ENCODE measurements at regions not wholly inside any gene's neighbourhood (a gene's known extent, or its start where the extent isn't known, plus 50 kb on each side); places are given as distances from the start of the nearest gene placed in this dataset.
"Not testable (repeated sequence)": the region's sequence is repeated elsewhere in the genome, so short reads cannot be mapped to it uniquely, and the experiment has no call there.

GRCh38 chr11:129695571-129696308 is 119.9 kb upstream of the TMEM45B start:
- peak; percentile 11 to 81 (median 68) for DNase-seq (ENCODE audit: low read depth in 2 of 3, low spot score in 2 of 3)

DNA sequence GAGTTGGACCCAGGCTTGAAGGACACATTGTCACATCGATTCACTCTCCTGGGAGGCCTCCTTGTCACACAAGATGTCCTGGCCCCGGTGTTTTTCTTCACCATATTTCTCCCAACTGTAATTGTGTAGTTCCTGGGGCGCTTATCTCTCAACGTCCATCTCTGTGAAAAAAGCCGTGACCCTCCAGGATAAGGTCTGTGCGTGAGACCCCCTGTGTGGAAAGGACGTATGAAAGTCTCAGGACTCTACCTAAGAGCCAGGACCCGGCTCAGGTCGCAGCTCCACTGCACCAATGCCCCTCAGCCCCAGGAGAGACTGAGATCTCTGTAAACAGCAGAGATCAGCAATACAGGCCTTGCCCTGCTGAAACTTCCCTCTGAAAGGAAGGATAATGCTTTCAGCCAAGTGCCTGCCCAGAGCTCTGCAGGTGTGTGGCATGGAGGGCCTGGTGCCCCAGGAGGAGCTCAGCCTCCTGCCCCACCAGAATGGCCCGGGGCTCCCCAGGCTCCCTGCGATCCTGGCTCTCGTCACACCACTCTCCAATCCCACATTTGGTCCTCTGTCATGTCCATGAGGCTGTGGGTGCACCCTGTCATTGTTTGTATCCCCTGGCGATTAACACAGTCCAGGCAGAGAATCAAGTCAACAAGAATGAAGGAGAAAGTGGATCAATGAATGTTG is 119.2 kb upstream of the TMEM45B start:
- DNase-seq (ENCODE audit: low read depth in 2 of 3, low spot score in 2 of 3) = no peak

DNA sequence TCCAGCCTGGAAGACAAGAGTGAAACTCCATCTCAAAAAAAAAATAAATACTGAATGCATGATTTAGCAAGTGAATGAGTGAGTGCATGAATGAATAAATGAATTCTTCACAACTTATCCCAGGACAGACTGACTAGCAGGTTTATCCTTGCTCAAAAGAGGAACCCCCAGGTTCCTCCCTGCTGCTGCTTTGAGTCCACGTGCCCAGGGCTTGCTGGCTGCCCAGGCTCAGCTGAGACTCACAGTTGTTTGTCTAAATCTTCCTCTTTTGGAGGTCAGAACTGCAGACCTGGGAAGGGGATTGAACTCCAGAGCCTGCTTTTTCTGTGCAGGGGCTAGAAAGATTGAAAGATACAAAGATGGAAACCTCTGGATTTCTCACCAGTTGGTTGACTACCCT is 117.4 kb upstream of the TMEM45B start:
- peak in 2 of 3 donors; percentile 10 to 43 for DNase-seq (ENCODE audit: low read depth in 2 of 3, low spot score in 2 of 3)

DNA sequence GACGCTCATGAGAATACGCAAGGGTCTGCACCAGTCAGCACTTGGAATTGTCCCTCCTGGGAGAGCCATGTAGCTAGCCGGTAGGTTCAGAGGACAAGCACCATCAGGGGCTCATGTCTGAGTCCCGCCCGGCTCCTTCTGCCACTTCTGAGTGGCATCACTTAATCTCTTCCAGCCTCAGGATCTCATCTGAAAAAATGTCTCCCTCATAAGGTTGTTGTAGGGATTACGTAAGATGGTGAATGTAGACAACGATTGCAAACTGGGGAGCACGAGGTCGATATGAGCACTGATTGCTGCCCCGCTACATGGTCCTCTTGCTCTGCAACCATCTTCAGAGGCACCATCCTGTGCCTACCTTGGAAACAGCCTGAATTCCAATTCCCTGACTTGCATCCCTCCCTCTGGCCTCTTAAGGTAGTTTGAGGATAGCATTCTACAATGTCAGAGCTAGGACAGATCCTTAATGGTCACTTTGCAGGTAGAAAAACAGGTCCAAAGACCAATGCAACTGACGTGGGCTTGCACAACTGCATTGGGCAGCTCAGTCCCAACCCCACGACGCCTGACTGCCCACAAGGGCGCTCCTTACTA is 115.8 kb upstream of the TMEM45B start:
- no peak for DNase-seq (ENCODE audit: low read depth in 2 of 3, low spot score in 2 of 3)

- DNase-seq (ENCODE audit: low read depth in 2 of 3, low spot score in 2 of 3) = no peak
Observed at GRCh38 chr11:129700701-129701100, 114.9 kb upstream of the TMEM45B start.

DNA sequence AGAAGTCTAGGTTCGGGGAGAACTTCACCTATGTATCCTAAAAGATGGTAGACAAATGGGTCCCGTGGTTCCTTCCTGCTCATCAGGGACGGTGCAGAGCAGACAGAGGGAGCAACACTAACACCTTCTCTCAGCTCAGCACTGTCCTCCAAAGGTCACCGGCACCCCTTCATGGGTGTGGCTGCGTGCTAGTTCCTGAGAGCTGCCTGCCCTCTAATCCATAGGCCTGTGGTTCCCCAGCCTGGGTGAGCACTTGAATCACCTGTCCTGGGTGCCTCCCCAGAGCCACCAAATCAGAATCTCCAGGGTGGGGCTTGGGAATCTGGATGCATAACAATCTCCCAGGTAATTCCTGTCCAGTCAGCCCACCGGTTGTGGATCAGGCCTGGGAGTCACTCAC is 113.9 kb upstream of the TMEM45B start:
- no peak for DNase-seq (ENCODE audit: low read depth in 2 of 3, low spot score in 2 of 3)

GRCh38 chr11:129702410-129703398 is 112.9 kb upstream of the TMEM45B start:
- DNase-seq (ENCODE audit: low read depth in 2 of 3, low spot score in 2 of 3) = no peak

DNA sequence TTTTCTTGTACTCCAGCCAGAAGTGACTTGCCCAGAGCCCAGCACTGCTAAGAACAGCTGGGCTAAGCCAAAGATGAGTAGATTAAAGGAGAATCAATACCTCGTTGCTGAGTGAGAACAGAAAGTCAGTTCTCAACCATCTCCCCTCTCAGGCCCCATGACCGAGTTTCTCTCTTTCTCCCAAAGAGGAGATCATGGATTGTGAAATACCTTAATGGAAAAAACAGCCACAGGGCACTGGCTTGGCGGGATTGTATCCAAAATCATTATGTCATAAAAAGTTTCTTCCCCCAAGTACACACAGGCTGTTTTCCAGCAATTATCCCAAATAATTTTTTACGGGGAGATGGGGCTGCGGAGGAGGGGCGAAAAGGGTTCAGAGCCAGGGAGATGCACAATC is 111.8 kb upstream of the TMEM45B start:
- DNase-seq (ENCODE audit: low read depth in 2 of 3, low spot score in 2 of 3) = no peak

DNA sequence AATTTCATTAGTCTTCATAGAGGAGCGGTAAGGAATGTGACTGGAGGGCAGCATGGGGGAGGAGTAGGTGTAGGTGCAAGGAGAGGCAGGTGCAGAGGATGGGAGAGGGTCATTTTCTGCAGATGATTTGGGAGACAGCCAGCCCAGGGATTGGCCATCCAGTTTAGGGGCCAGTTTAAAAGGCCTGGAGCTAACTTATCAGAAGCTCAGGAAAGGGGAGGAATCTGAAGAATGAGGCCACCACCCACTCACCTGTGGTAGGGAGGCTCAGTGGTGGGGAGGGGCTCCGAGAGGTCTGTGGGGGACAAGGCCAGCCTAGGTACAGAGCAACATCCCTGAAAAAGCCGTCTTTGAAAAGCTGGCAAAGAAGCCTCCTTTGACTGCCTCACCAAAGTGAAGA is 110.8 kb upstream of the TMEM45B start:
- no peak for DNase-seq (ENCODE audit: low read depth in 2 of 3, low spot score in 2 of 3)

DNA sequence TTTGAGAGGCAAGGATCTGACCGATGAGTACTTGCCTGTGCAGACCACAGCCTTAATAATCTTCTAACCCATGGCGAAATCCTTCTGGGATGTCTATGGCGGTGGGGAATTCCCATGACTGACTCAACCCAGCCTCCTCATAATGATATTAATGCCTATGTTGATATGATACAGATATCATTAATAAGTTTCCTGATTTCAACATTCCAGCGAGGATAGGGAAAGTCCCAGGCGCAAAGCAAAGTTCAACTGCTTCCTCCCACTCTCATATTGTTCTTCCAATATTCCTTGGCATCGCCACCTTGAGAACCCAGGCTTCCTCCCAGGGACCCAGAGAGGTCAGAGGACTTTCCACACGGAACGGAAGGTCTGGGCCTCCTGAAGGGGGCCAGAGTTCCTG is 110.3 kb upstream of the TMEM45B start:
- DNase-seq (ENCODE audit: low read depth in 2 of 3, low spot score in 2 of 3) = no peak

DNA sequence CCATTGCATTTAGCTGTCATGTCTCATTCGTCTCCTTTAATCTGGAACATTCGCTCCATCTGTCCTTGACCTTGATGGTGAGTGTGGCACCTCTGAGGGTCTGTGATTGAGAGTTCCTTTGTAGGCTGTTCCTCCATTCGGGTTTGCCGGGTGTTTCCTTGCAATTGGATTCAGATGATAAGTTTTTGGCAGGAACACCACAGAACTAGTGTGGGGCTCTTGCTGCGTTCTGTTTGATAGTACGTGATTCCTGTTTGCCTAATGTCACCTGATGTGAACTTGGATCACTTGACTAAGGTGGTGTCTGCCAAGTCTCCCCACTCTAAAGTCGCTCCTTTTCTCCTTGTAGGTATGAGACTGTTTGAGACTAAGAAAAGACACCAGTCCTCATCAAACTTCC is 109.7 kb upstream of the TMEM45B start:
- no peak for DNase-seq (ENCODE audit: low read depth in 2 of 3, low spot score in 2 of 3)

- DNase-seq (ENCODE audit: low read depth in 2 of 3, low spot score in 2 of 3) = no peak
Observed at GRCh38 chr11:129709801-129710398, 105.7 kb upstream of the TMEM45B start.

GRCh38 chr11:129710423-129710822 is 105.2 kb upstream of the TMEM45B start:
- no peak for DNase-seq (ENCODE audit: low read depth in 2 of 3, low spot score in 2 of 3)

DNA sequence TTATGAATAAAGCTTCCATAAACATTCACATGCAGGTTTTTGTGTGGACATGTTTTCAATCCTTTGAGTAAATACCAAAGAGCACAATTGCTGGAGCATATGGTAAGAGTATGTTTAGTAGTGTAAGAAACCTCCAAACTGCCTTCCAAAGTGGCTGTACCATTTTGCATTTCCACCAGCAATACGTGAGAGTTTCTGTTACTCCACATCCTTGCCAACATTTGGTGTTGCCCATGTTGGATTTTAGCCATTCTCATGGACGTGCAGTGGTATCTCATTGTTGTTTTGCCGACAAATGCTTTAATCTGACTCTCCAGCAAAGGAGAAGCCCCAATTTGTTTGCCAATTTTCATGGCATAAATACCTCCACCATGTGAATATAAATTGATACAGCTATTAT is 103.9 kb upstream of the TMEM45B start:
- no peak for DNase-seq (ENCODE audit: low read depth in 2 of 3, low spot score in 2 of 3)

GRCh38 chr11:129712486-129713240 is 103.0 kb upstream of the TMEM45B start:
- DNase-seq (ENCODE audit: low read depth in 2 of 3, low spot score in 2 of 3) = not testable (repeated sequence)

DNA sequence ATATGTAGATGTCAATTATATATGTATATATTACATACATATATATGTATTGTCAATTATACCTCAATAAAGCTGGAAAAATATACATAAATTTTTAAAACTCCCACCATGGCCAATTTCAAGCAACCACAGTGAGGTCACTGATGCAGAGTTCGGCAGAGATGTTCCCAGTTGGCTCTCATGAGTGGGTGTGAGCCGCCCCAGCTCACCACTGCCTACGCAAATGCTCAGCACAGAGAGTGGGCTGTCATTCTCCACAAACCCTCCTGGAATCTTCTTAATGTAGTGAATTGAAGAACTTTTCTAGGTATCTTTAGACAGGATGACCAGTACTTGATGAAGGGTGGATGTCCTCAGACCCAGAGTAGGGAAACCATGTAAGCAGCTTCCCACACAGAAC is 96.6 kb upstream of the TMEM45B start:
- DNase-seq (ENCODE audit: low read depth in 2 of 3, low spot score in 2 of 3) = no peak

DNA sequence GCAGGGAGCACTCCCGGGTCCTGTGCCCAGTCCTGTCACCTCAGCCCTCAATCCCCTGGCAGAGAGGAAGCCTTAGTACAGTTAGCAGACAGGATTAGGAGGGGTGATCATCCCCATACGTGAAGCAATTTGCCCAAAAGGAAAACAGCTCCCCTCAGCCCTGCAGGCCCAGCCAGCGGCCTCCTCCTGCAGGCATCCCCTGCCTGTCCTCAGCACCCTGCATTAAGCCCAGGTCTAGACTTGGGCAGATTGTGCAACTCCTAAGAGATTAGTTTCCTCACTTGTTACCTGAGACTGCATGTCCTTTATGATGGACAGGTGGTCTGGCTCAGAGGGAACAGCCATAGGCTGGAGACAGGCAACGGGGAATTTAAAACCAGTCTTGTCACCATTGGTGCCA is 95.5 kb upstream of the TMEM45B start:
- DNase-seq (ENCODE audit: low read depth in 2 of 3, low spot score in 2 of 3) = no peak

GRCh38 chr11:129720994-129721393 is 94.7 kb upstream of the TMEM45B start:
- no peak for DNase-seq (ENCODE audit: low read depth in 2 of 3, low spot score in 2 of 3)

- DNase-seq (ENCODE audit: low read depth in 2 of 3, low spot score in 2 of 3) = no peak
Observed at GRCh38 chr11:129721685-129722084, 94.0 kb upstream of the TMEM45B start.

GRCh38 chr11:129722529-129722928 is 93.1 kb upstream of the TMEM45B start:
- DNase-seq (ENCODE audit: low read depth in 2 of 3, low spot score in 2 of 3) = no peak
